ENCODE measurements at regions not wholly inside any gene's neighbourhood (a gene's known extent, or its start where the extent isn't known, plus 50 kb on each side); places are given as distances from the start of the nearest gene placed in this dataset.
A peak's percentile ranks its signal among the peaks of the same experiment; 100 is the strongest.
"Not testable (repeated sequence)": the region's sequence is repeated elsewhere in the genome, so short reads cannot be mapped to it uniquely, and the experiment has no call there.

GRCh38 chr1:146401281-146401825, 172.5 kb upstream of the NOTCH2NLA start:
- TF ChIP-seq CTCF (IDR thresholded peaks at IDR 0.05): peak; percentile 45
- not testable (repeated sequence) for H3K4me3 ChIP-seq; H3K27ac ChIP-seq; DNase-seq (ENCODE audit: low spot score)

- not testable (repeated sequence) for DNase-seq (ENCODE audit: low spot score); H3K4me3 ChIP-seq; H3K27ac ChIP-seq
Measured at GRCh38 chr1:146400173-146401121, 171.6 kb upstream of the NOTCH2NLA start.

GRCh38 chr1:146399225-146399624, 170.4 kb upstream of the NOTCH2NLA start:
- DNase-seq (ENCODE audit: low spot score); H3K4me3 ChIP-seq; H3K27ac ChIP-seq: not testable (repeated sequence)

GRCh38 chr1:146396801-146397200, 168.0 kb upstream of the NOTCH2NLA start:
- not testable (repeated sequence) for H3K27ac ChIP-seq; H3K4me3 ChIP-seq; DNase-seq (ENCODE audit: low spot score)

- DNase-seq (ENCODE audit: low spot score); H3K4me3 ChIP-seq; H3K27ac ChIP-seq: not testable (repeated sequence)
Measured at GRCh38 chr1:146396242-146396641, 167.4 kb upstream of the NOTCH2NLA start.

- H3K4me3 ChIP-seq; DNase-seq (ENCODE audit: low spot score): not testable (repeated sequence)
Measured at GRCh38 chr1:146393796-146394195, 165.0 kb upstream of the NOTCH2NLA start.

GRCh38 chr1:146393154-146393553, 164.3 kb upstream of the NOTCH2NLA start:
- not testable (repeated sequence) for H3K27ac ChIP-seq; H3K4me3 ChIP-seq; DNase-seq (ENCODE audit: low spot score)

More at GRCh38 chr1:146393796-146394195, 165.0 kb upstream of the NOTCH2NLA start:
- H3K27ac ChIP-seq: not testable (repeated sequence)

GRCh38 chr1:146389178-146389577, 160.4 kb upstream of the NOTCH2NLA start:
- DNase-seq (ENCODE audit: low spot score); H3K4me3 ChIP-seq; H3K27ac ChIP-seq: not testable (repeated sequence)

- peak overlapping the region in 1 of 2 donors; percentile 92 for H3K27ac ChIP-seq
- peak overlapping the region; percentile 67 for H3K4me3 ChIP-seq
- DNase-seq (ENCODE audit: low spot score): not testable (repeated sequence)
Measured at GRCh38 chr1:146387750-146388469, 159.1 kb upstream of the NOTCH2NLA start.

- Histone ChIP-seq H3K27ac (peak overlapping the region; percentile 73 to 92), H3K4me3 (peak overlapping the region; percentile 67)
- DNase-seq (ENCODE audit: low spot score): peak; percentile 84
Measured at GRCh38 chr1:146386851-146387749, 158.3 kb upstream of the NOTCH2NLA start.

- DNase-seq (ENCODE audit: low spot score); H3K4me3 ChIP-seq; H3K27ac ChIP-seq: not testable (repeated sequence)
Measured at GRCh38 chr1:146381196-146381595, 152.4 kb upstream of the NOTCH2NLA start.

GRCh38 chr1:146376708-146377496, 148.1 kb upstream of the NOTCH2NLA start:
- peak overlapping the region; percentile 88 to 93 for H3K27ac ChIP-seq
- peak; percentile 84 for DNase-seq (ENCODE audit: low spot score)

GRCh38 chr1:146376309-146376707, 147.5 kb upstream of the NOTCH2NLA start:
- peak overlapping the region; percentile 55 for H3K4me3 ChIP-seq
- peak overlapping the region; percentile 88 to 93 for H3K27ac ChIP-seq
- peak; percentile 89 for DNase-seq (ENCODE audit: low spot score)

More at GRCh38 chr1:146376708-146377496, 148.1 kb upstream of the NOTCH2NLA start:
- peak overlapping the region; percentile 63 for H3K4me3 ChIP-seq

- not testable (repeated sequence) for H3K4me3 ChIP-seq; H3K27ac ChIP-seq; DNase-seq (ENCODE audit: low spot score)
Measured at GRCh38 chr1:146375108-146375507, 146.3 kb upstream of the NOTCH2NLA start.

- peak overlapping the region in 1 of 2 donors; percentile 77 for H3K27ac ChIP-seq
Measured at GRCh38 chr1:146369940-146370339, 141.1 kb upstream of the NOTCH2NLA start.

GRCh38 chr1:146355373-146355772, 126.6 kb upstream of the NOTCH2NLA start:
- H3K27ac ChIP-seq; H3K4me3 ChIP-seq; DNase-seq (ENCODE audit: low spot score): not testable (repeated sequence)

More at GRCh38 chr1:146369940-146370339, 141.1 kb upstream of the NOTCH2NLA start:
- peak overlapping the region; percentile 66 for H3K4me3 ChIP-seq
- DNase-seq (ENCODE audit: low spot score): peak; percentile 55
